HG03460 (cell line): ENCODE measurements at regions not wholly inside any gene's neighbourhood (a gene's known extent, or its start where the extent isn't known, plus 50 kb on each side); places are given as distances from the start of the nearest gene placed in this dataset.
"Not testable (repeated sequence)": the region's sequence is repeated elsewhere in the genome, so short reads cannot be mapped to it uniquely, and the experiment has no call there.

Experiments
- ATAC-seq: cut with Tn5 transposase; IDR thresholded peaks from one replicate; pipeline ENCODE4 v1.9.1; 2021; ENCODE audit not compliant: unreplicated experiment

GRCh38 chr1:229162825-229163515 is 107.9 kb upstream of the RAB4A start:
- ATAC-seq: no peak

GRCh38 chr1:229164348-229164747 is 106.6 kb upstream of the RAB4A start:
- no peak for ATAC-seq

- no peak for ATAC-seq
Measured at GRCh38 chr1:229164836-229165735, 105.8 kb upstream of the RAB4A start.

GRCh38 chr1:229167318-229167717 is 103.6 kb upstream of the RAB4A start:
- ATAC-seq: no peak

GRCh38 chr1:229169399-229169798 is 101.5 kb upstream of the RAB4A start:
- ATAC-seq: no peak

- no peak for ATAC-seq
Measured at GRCh38 chr1:229170274-229170673, 100.6 kb upstream of the RAB4A start.

- ATAC-seq: no peak
Measured at GRCh38 chr1:229170778-229171505, 100.0 kb upstream of the RAB4A start.

GRCh38 chr1:229171934-229172333 is 99.0 kb upstream of the RAB4A start:
- no peak for ATAC-seq

GRCh38 chr1:229173491-229174476 is 97.1 kb upstream of the RAB4A start:
- ATAC-seq: not testable (repeated sequence)

GRCh38 chr1:229175297-229175696 is 95.6 kb upstream of the RAB4A start:
- ATAC-seq: not testable (repeated sequence)

- ATAC-seq: not testable (repeated sequence)
Measured at GRCh38 chr1:229176457-229176856, 94.5 kb upstream of the RAB4A start.

- no peak for ATAC-seq
Measured at GRCh38 chr1:229180161-229180560, 90.8 kb upstream of the RAB4A start.

GRCh38 chr1:229181419-229181818 is 89.5 kb upstream of the RAB4A start:
- ATAC-seq: no peak

GRCh38 chr1:229183588-229183987 is 87.3 kb upstream of the RAB4A start:
- ATAC-seq: no peak

- ATAC-seq: no peak
Measured at GRCh38 chr1:229184066-229184465, 86.8 kb upstream of the RAB4A start.

GRCh38 chr1:229185963-229186362 is 84.9 kb upstream of the RAB4A start:
- ATAC-seq: no peak

GRCh38 chr1:229186373-229187056 is 84.4 kb upstream of the RAB4A start:
- ATAC-seq: peak; percentile 96

GRCh38 chr1:229190057-229190575 is 80.8 kb upstream of the RAB4A start:
- ATAC-seq: no peak

- ATAC-seq: no peak
Measured at GRCh38 chr1:229191066-229191674, 79.7 kb upstream of the RAB4A start.
